ENCODE measurements at regions not wholly inside any gene's neighbourhood (a gene's known extent, or its start where the extent isn't known, plus 50 kb on each side); places are given as distances from the start of the nearest gene placed in this dataset.
A peak's percentile ranks its signal among the peaks of the same experiment; 100 is the strongest.

DNA sequence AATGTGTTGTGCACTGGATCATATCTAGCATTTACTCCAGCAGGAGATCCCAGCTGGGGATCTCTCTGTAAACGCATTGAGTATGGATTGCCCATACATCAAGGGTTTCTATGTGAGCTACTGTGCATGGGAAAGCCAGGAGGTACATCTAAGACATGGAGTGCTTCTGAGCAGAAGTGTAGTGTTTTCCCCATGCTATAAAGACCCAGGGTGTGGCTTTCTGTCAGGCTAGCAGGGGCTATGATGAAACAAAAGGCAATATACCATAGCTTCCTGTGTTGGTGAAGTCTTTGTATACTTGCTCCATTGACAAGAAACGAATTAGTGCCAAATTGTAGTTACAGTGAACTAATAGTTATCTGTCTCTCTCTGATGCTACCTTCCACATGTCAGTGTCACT is 329.3 kb upstream of the TLE4 start:
- Histone ChIP-seq H3K27ac (ENCODE audit: low read depth in 2 of 2, low read length in 2 of 2) (no peak overlapping the region), H3K4me1 (ENCODE audit: control insufficient read depth in 2 of 2, insufficient read depth in 2 of 2, low read length in 2 of 2) (no peaks in the 10 kb centered on the region), H3K9ac (ENCODE audit: low read depth in 1 of 2, low read length in 2 of 2) (no peak overlapping the region), H3K27me3 (ENCODE audit: control insufficient read depth in 2 of 2, insufficient read depth in 2 of 2, low read length in 2 of 2) (no peaks in the 10 kb centered on the region), H3K36me3 (ENCODE audit: control insufficient read depth in 2 of 2, insufficient read depth in 2 of 2, low read length in 2 of 2) (no peaks in the 10 kb centered on the region), H3K4me3 (ENCODE audit: low read length in 2 of 2) (no peak overlapping the region), H3K9me3 (ENCODE audit: control insufficient read depth in 2 of 2, low read length in 2 of 2) (no peaks in the 10 kb centered on the region)

DNA sequence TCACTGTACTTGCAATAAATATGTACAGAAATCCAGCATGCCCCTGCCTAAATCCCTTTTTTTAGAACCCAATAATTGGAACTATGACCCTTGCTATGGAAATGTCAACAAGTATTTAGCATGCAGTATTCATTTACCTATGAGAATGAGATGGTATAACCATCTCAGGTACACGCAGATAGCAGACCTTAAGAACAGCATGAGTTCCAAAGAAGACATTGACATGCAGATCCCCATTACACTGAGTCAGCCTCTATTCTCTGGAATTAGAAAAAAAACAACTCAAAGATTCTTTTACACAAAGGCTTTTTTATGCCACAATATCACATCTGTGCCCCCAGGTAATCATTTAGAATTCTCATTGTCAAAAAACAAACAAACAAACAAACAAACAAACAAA is 325.6 kb upstream of the TLE4 start:
- Histone ChIP-seq H3K27ac (ENCODE audit: low read depth in 2 of 2, low read length in 2 of 2) (no peak overlapping the region), H3K27me3 (ENCODE audit: control insufficient read depth in 2 of 2, insufficient read depth in 2 of 2, low read length in 2 of 2) (no peaks in the 10 kb centered on the region), H3K9ac (ENCODE audit: low read depth in 1 of 2, low read length in 2 of 2) (no peak overlapping the region), H3K36me3 (ENCODE audit: control insufficient read depth in 2 of 2, insufficient read depth in 2 of 2, low read length in 2 of 2) (no peaks in the 10 kb centered on the region), H3K4me3 (ENCODE audit: low read length in 2 of 2) (no peak overlapping the region), H3K4me1 (ENCODE audit: control insufficient read depth in 2 of 2, insufficient read depth in 2 of 2, low read length in 2 of 2) (no peaks in the 10 kb centered on the region), H3K9me3 (ENCODE audit: control insufficient read depth in 2 of 2, low read length in 2 of 2) (no peaks in the 10 kb centered on the region)

DNA sequence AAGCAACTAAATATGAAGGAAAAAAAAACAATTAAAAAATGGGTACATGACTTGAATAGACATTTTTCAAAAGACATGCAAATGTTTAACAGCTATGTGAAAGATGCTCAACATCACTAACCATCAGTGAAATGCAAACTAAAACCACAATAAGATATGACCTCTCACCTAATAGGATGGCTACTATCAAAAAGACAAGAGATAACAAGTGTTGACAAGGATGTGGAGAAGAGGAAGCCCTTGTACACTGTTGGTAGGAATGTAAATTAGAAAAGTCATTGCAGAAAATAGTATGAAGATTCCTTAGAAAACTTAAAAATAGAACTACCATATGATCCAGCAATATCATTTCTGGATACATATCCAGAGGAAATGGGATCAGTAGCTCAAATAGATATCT is 324.7 kb upstream of the TLE4 start:
- Histone ChIP-seq H3K9me3 (ENCODE audit: control insufficient read depth in 2 of 2, low read length in 2 of 2) (no peaks in the 10 kb centered on the region), H3K27ac (ENCODE audit: low read depth in 2 of 2, low read length in 2 of 2) (no peak overlapping the region), H3K36me3 (ENCODE audit: control insufficient read depth in 2 of 2, insufficient read depth in 2 of 2, low read length in 2 of 2) (no peaks in the 10 kb centered on the region), H3K27me3 (ENCODE audit: control insufficient read depth in 2 of 2, insufficient read depth in 2 of 2, low read length in 2 of 2) (no peaks in the 10 kb centered on the region), H3K4me3 (ENCODE audit: low read length in 2 of 2) (no peak overlapping the region), H3K9ac (ENCODE audit: low read depth in 1 of 2, low read length in 2 of 2) (no peak overlapping the region), H3K4me1 (ENCODE audit: control insufficient read depth in 2 of 2, insufficient read depth in 2 of 2, low read length in 2 of 2) (no peaks in the 10 kb centered on the region)

- Histone ChIP-seq H3K27ac (ENCODE audit: low read depth in 2 of 2, low read length in 2 of 2) (no peak overlapping the region), H3K9me3 (ENCODE audit: control insufficient read depth in 2 of 2, low read length in 2 of 2) (no peaks in the 10 kb centered on the region), H3K36me3 (ENCODE audit: control insufficient read depth in 2 of 2, insufficient read depth in 2 of 2, low read length in 2 of 2) (no peaks in the 10 kb centered on the region), H3K4me1 (ENCODE audit: control insufficient read depth in 2 of 2, insufficient read depth in 2 of 2, low read length in 2 of 2) (no peaks in the 10 kb centered on the region), H3K9ac (ENCODE audit: low read depth in 1 of 2, low read length in 2 of 2) (no peak overlapping the region), H3K27me3 (ENCODE audit: control insufficient read depth in 2 of 2, insufficient read depth in 2 of 2, low read length in 2 of 2) (peaks cover 0 to 2% of the 10 kb centered on the region in 2 donors), H3K4me3 (ENCODE audit: low read length in 2 of 2) (no peak overlapping the region)
Observed at GRCh38 chr9:79250806-79251205, 321.0 kb upstream of the TLE4 start.

GRCh38 chr9:79254900-79255650 is 316.7 kb upstream of the TLE4 start:
- Histone ChIP-seq H3K27ac (ENCODE audit: low read depth in 2 of 2, low read length in 2 of 2) (no peak overlapping the region), H3K9me3 (ENCODE audit: control insufficient read depth in 2 of 2, low read length in 2 of 2) (no peaks in the 10 kb centered on the region), H3K9ac (ENCODE audit: low read depth in 1 of 2, low read length in 2 of 2) (no peak overlapping the region), H3K4me3 (ENCODE audit: low read length in 2 of 2) (no peak overlapping the region), H3K27me3 (ENCODE audit: control insufficient read depth in 2 of 2, insufficient read depth in 2 of 2, low read length in 2 of 2) (peaks cover 13 to 14% of the 10 kb centered on the region in 2 donors), H3K36me3 (ENCODE audit: control insufficient read depth in 2 of 2, insufficient read depth in 2 of 2, low read length in 2 of 2) (no peaks in the 10 kb centered on the region), H3K4me1 (ENCODE audit: control insufficient read depth in 2 of 2, insufficient read depth in 2 of 2, low read length in 2 of 2) (peaks cover 0 to 8% of the 10 kb centered on the region in 2 donors)

DNA sequence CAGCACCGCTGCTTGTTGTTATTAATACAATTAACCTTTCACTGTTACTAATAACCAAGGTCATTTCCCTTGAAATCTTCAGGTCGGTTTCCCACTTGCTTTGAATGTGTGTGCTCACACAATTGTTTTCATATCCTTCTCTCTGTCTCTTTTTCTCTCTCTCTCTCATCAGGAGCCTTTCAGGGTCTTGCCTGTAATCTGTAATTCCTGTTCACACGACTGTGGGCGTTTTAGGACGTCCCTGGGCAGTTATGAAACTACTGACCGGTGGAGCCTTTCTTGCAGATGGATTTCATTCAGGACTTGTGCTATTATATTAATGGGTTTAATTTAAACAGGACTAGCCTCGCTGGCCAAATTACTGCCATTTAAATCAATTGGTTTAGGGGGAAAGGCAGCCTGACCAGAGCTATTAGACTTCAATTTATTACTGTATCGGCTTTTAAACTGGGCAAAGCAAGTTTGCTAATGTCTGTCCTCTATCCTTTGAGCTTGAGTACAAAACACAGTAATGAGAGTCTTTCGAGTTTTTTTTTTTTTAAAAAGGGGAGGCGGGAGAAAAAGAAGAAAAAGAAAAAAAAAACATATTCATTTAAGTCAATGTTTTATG is 316.0 kb upstream of the TLE4 start:
- Histone ChIP-seq H3K36me3 (ENCODE audit: control insufficient read depth in 2 of 2, insufficient read depth in 2 of 2, low read length in 2 of 2) (no peaks in the 10 kb centered on the region), H3K4me3 (ENCODE audit: low read length in 2 of 2) (no peak overlapping the region), H3K27me3 (ENCODE audit: control insufficient read depth in 2 of 2, insufficient read depth in 2 of 2, low read length in 2 of 2) (peaks cover 13 to 14% of the 10 kb centered on the region in 2 donors), H3K4me1 (ENCODE audit: control insufficient read depth in 2 of 2, insufficient read depth in 2 of 2, low read length in 2 of 2) (peaks cover 0 to 8% of the 10 kb centered on the region in 2 donors), H3K27ac (ENCODE audit: low read depth in 2 of 2, low read length in 2 of 2) (no peak overlapping the region), H3K9me3 (ENCODE audit: control insufficient read depth in 2 of 2, low read length in 2 of 2) (no peaks in the 10 kb centered on the region), H3K9ac (ENCODE audit: low read depth in 1 of 2, low read length in 2 of 2) (no peak overlapping the region)

DNA sequence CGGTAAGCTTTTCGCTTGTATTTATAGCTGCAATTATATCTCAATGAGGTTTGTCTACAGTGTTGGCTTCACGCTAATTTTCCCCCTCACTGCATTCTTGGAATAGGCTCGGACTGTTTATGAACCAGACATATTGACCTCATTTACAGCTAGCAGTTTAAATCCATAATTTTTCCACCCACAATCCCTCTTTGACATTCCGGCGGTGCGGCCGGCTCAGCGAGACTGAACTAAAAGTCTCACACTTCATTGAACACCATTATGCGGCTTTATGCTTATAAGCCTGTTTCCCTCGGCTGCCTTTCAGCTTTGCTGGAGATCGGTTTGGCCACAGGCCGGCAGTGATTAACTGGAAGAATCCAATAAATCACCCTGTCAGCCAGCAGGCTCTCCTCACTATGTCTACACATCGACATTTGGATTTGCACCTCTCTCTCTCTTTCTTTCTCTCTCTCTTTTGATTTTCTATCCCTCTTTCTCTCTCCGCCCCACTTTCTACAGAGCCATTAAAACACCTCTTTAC is 315.0 kb upstream of the TLE4 start:
- Histone ChIP-seq H3K4me1 (ENCODE audit: control insufficient read depth in 2 of 2, insufficient read depth in 2 of 2, low read length in 2 of 2) (peaks cover 0 to 8% of the 10 kb centered on the region in 2 donors), H3K27ac (ENCODE audit: low read depth in 2 of 2, low read length in 2 of 2) (no peak overlapping the region), H3K27me3 (ENCODE audit: control insufficient read depth in 2 of 2, insufficient read depth in 2 of 2, low read length in 2 of 2) (peaks cover 13 to 14% of the 10 kb centered on the region in 2 donors), H3K9me3 (ENCODE audit: control insufficient read depth in 2 of 2, low read length in 2 of 2) (no peaks in the 10 kb centered on the region), H3K4me3 (ENCODE audit: low read length in 2 of 2) (peak overlapping the region; percentile 38 to 44), H3K36me3 (ENCODE audit: control insufficient read depth in 2 of 2, insufficient read depth in 2 of 2, low read length in 2 of 2) (no peaks in the 10 kb centered on the region), H3K9ac (ENCODE audit: low read depth in 1 of 2, low read length in 2 of 2) (no peak overlapping the region)

DNA sequence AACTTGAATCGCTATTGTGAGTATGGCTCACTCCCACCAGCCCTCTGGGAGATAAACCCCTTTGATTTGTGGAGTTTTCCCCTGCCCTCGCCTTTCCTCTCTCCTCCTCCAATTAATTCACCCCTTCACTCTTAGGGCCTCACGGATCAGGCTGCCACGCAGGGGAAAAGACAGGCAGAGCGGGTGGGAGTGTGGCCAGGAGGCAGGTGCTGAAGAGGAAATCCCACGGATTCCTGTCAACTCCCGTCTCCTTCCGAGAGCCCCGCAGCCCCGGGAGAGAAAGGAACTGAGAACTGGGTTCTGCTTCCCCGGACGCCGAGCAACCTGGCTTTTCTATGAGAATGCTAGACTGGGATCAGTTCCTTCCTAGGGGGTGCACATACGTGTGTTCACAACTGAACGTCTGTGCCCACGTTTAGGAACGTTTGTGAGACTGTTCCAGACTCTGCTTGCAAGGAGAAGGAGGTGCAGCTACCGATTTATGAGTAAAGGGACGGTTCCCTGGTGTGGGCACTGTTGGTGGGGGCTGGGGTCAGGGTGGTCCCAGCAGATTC is 314.5 kb upstream of the TLE4 start:
- Histone ChIP-seq H3K36me3 (ENCODE audit: control insufficient read depth in 2 of 2, insufficient read depth in 2 of 2, low read length in 2 of 2) (no peaks in the 10 kb centered on the region), H3K4me3 (ENCODE audit: low read length in 2 of 2) (peak overlapping the region; percentile 11 to 44), H3K4me1 (ENCODE audit: control insufficient read depth in 2 of 2, insufficient read depth in 2 of 2, low read length in 2 of 2) (peaks cover 0 to 8% of the 10 kb centered on the region in 2 donors), H3K9ac (ENCODE audit: low read depth in 1 of 2, low read length in 2 of 2) (no peak overlapping the region), H3K27ac (ENCODE audit: low read depth in 2 of 2, low read length in 2 of 2) (no peak overlapping the region), H3K9me3 (ENCODE audit: control insufficient read depth in 2 of 2, low read length in 2 of 2) (no peaks in the 10 kb centered on the region), H3K27me3 (ENCODE audit: control insufficient read depth in 2 of 2, insufficient read depth in 2 of 2, low read length in 2 of 2) (peaks cover 13 to 14% of the 10 kb centered on the region in 2 donors)

- H3K9me3 ChIP-seq (ENCODE audit: control insufficient read depth in 2 of 2, low read length in 2 of 2) = no peaks in the 10 kb centered on the region
Observed at GRCh38 chr9:79257790-79258351, 313.9 kb upstream of the TLE4 start.

GRCh38 chr9:79259858-79260257 is 311.9 kb upstream of the TLE4 start:
- Histone ChIP-seq H3K9ac (ENCODE audit: low read depth in 1 of 2, low read length in 2 of 2) (no peak overlapping the region), H3K27ac (ENCODE audit: low read depth in 2 of 2, low read length in 2 of 2) (no peak overlapping the region), H3K36me3 (ENCODE audit: control insufficient read depth in 2 of 2, insufficient read depth in 2 of 2, low read length in 2 of 2) (no peaks in the 10 kb centered on the region), H3K4me1 (ENCODE audit: control insufficient read depth in 2 of 2, insufficient read depth in 2 of 2, low read length in 2 of 2) (peaks cover 0 to 8% of the 10 kb centered on the region in 2 donors), H3K27me3 (ENCODE audit: control insufficient read depth in 2 of 2, insufficient read depth in 2 of 2, low read length in 2 of 2) (peaks cover 13 to 14% of the 10 kb centered on the region in 2 donors), H3K9me3 (ENCODE audit: control insufficient read depth in 2 of 2, low read length in 2 of 2) (no peaks in the 10 kb centered on the region), H3K4me3 (ENCODE audit: low read length in 2 of 2) (no peak overlapping the region)

More at GRCh38 chr9:79257790-79258351, 313.9 kb upstream of the TLE4 start:
- Histone ChIP-seq H3K36me3 (ENCODE audit: control insufficient read depth in 2 of 2, insufficient read depth in 2 of 2, low read length in 2 of 2) (no peaks in the 10 kb centered on the region), H3K4me3 (ENCODE audit: low read length in 2 of 2) (peak overlapping the region in 1 of 2 donors; percentile 20), H3K27ac (ENCODE audit: low read depth in 2 of 2, low read length in 2 of 2) (no peak overlapping the region), H3K27me3 (ENCODE audit: control insufficient read depth in 2 of 2, insufficient read depth in 2 of 2, low read length in 2 of 2) (peaks cover 13 to 14% of the 10 kb centered on the region in 2 donors), H3K4me1 (ENCODE audit: control insufficient read depth in 2 of 2, insufficient read depth in 2 of 2, low read length in 2 of 2) (peaks cover 0 to 8% of the 10 kb centered on the region in 2 donors), H3K9ac (ENCODE audit: low read depth in 1 of 2, low read length in 2 of 2) (no peak overlapping the region)

All from mucosa of rectum (tissue), 2 donors.